ENCODE measurements at regions not wholly inside any gene's neighbourhood (a gene's known extent, or its start where the extent isn't known, plus 50 kb on each side); places are given as distances from the start of the nearest gene placed in this dataset.

DNA sequence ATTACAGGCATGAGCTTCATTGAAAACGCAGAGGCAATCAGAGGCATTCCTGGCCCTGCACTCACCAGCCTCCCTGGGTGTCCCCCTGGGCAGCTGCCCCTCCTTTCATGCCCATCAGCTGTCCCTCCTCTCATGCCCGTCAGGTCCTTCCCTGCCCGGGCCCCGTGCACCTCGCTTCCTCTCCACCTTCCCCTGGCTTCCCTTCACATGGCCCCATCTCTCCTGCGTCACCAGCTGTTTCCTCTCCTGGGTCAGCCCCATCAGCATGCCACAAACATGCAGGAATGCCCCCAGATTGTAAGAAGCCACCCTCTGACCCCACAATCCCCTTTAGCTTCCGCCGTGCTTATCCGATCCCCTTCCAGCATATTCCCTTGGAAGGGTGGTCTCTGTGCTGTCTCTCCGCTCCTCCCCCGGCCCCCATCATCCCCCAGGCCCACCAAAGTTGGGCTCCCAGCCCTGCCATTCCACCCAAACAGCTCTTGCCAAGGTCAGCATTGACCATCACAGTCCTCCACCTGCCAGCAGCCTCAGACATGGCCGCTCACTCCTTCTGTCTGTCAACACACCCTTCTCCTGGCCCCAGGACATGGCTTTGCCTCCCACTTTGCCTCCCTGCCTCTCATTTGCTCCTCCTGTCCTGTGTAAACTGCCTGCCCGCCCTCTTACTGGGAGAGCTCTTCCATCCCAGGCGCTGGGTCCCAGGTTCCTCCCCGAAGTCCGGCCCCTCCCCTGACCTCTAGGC lies 98.6 kb upstream of the IER5L start:
- TF ChIP-seq EZH2 (IDR thresholded peaks at IDR 0.05; ENCODE audit: borderline replicate concordance, low read depth, low read length, poor library complexity, severe bottlenecking) = no peak
- TF ChIP-seq, protein P1, sequence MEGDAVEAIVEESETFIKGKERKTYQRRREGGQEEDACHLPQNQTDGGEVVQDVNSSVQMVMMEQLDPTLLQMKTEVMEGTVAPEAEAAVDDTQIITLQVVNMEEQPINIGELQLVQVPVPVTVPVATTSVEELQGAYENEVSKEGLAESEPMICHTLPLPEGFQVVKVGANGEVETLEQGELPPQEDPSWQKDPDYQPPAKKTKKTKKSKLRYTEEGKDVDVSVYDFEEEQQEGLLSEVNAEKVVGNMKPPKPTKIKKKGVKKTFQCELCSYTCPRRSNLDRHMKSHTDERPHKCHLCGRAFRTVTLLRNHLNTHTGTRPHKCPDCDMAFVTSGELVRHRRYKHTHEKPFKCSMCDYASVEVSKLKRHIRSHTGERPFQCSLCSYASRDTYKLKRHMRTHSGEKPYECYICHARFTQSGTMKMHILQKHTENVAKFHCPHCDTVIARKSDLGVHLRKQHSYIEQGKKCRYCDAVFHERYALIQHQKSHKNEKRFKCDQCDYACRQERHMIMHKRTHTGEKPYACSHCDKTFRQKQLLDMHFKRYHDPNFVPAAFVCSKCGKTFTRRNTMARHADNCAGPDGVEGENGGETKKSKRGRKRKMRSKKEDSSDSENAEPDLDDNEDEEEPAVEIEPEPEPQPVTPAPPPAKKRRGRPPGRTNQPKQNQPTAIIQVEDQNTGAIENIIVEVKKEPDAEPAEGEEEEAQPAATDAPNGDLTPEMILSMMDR (conservative IDR thresholded peaks at IDR 0.05; ENCODE audit: low read depth, low read length) = no peak
- no peaks in the 10 kb centered on the region for H3K9me3 ChIP-seq (ENCODE audit: low read depth, low read length, poor library complexity, severe bottlenecking)
- H3K4me3 ChIP-seq (ENCODE audit: low read depth, low read length, poor library complexity, severe bottlenecking) = no peak overlapping the region
- ChIA-PET CTCF (interaction anchor here (0.7 kb wide), 1 partner anchor 102 kb away, joined by 4 read pairs; no protein-coding TSS in a partner anchor), POLR2A (ENCODE audit: low non-redundant PET) (no interaction called here)
- no peaks in the 10 kb centered on the region for H3K4me1 ChIP-seq (ENCODE audit: insufficient read depth, low read length, poor library complexity, severe bottlenecking)
- no TSS peak for BruUV-seq (replicated peaks)
- no peaks in the 10 kb centered on the region for H3K36me3 ChIP-seq (ENCODE audit: insufficient read depth, low read length, poor library complexity, severe bottlenecking)
- DNase-seq (ENCODE audit: low spot score) = no peak
- H3K27me3 ChIP-seq (replicated peaks; ENCODE audit: insufficient read depth, low read depth, low read length, poor library complexity) = no peaks in the 10 kb centered on the region
- no peak overlapping the region for H3K27ac ChIP-seq (ENCODE audit: low read depth, low read length, poor library complexity, severe bottlenecking)
- intact Hi-C loops (cut with micrococcal nuclease; ENCODE audit: unreplicated experiment) = no loop called here

DNA sequence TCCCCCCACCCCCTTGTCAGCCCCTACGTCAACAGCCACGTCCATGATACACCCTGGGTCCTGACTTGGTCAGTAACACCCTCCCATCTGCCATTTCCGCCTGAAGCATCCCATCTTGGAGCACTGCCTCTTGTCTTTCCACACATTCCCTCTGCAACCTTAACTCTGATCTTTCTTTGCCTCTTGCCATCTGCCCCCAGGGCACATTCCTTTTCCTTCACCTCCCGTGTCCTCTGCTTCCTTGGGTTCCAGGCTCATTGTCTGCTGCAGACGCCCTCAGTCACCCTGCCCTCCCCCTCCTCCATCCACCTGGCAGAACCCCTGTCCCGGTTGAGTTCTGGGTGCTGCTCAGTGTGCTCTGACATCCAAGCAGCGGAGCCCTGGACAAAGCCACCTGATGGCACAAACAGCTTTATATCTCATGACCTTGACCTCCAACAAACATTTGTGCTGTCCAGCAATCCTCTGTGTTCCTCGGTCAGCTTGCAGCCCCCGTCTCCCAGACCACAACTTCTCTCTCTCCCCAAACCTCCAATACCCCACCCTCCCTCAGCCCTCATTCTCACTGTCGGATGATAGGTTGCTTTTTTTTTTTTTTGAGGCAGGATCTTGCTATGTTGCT lies 97.7 kb upstream of the IER5L start:
- POLR2A ChIA-PET (ENCODE audit: low non-redundant PET) = interaction anchor here (0.6 kb wide), 1 partner anchor 40 kb away, joined by 9 read pairs; no protein-coding TSS in a partner anchor
- no peak for DNase-seq (ENCODE audit: low spot score)
- Histone ChIP-seq H3K4me1 (ENCODE audit: insufficient read depth, low read length, poor library complexity, severe bottlenecking) (no peaks in the 10 kb centered on the region), H3K27ac (ENCODE audit: low read depth, low read length, poor library complexity, severe bottlenecking) (no peak overlapping the region), H3K36me3 (ENCODE audit: insufficient read depth, low read length, poor library complexity, severe bottlenecking) (no peaks in the 10 kb centered on the region), H3K4me3 (ENCODE audit: low read depth, low read length, poor library complexity, severe bottlenecking) (no peak overlapping the region), H3K9me3 (ENCODE audit: low read depth, low read length, poor library complexity, severe bottlenecking) (no peaks in the 10 kb centered on the region), H3K27me3 (replicated peaks; ENCODE audit: insufficient read depth, low read depth, low read length, poor library complexity) (no peaks in the 10 kb centered on the region)
- intact Hi-C loops (cut with micrococcal nuclease; ENCODE audit: unreplicated experiment) = no loop called here
- CTCF ChIA-PET = interaction anchor here (0.7 kb wide), 1 partner anchor 102 kb away, joined by 4 read pairs; no protein-coding TSS in a partner anchor
- BruUV-seq (replicated peaks) = no TSS peak
- TF ChIP-seq EZH2 (IDR thresholded peaks at IDR 0.05; ENCODE audit: borderline replicate concordance, low read depth, low read length, poor library complexity, severe bottlenecking) = no peak
- TF ChIP-seq, protein P1 (conservative IDR thresholded peaks at IDR 0.05; ENCODE audit: low read depth, low read length) = no peak

DNA sequence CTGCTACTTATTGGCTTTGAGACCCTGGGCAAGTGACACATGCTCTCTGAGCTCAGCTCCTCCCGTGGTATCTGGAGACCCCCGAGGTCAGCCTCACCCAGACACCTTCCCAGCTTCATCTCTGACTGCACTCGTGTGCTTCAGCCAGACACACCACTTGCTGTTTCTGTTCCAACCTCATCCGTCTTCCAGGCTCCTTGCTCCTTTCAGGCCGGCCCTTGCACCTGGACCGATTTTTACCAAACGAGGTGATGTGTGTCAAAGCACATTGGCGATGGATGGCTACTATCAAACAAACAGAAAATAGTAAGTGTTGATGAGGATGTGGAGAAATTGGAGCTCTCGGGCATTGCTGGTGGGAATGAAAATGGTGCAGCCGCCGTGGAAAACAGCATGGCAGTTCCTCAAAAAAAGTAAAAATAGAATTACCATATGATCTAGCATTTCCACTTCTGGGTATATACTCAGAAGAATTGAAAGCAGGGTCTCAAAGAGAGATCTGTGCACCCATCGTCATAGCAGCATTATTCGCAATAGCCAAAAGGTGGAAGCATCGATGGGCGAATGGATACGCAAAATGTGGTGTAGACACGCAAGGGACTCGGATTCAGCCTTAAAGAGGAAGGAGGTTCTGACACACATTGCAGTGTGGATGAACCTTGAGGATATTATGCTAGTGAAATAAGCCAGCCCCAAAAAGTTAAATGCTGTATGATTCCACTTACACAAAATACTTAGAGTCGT lies 96.1 kb upstream of the IER5L start:
- intact Hi-C loops (cut with micrococcal nuclease; ENCODE audit: unreplicated experiment) = no loop called here
- no peak overlapping the region for H3K4me3 ChIP-seq (ENCODE audit: low read depth, low read length, poor library complexity, severe bottlenecking)
- no peaks in the 10 kb centered on the region for H3K36me3 ChIP-seq (ENCODE audit: insufficient read depth, low read length, poor library complexity, severe bottlenecking)
- ChIA-PET POLR2A (ENCODE audit: low non-redundant PET) (no interaction called here), CTCF (no interaction called here)
- no peak overlapping the region for H3K27ac ChIP-seq (ENCODE audit: low read depth, low read length, poor library complexity, severe bottlenecking)
- DNase-seq (ENCODE audit: low spot score) = no peak
- no peaks in the 10 kb centered on the region for H3K27me3 ChIP-seq (replicated peaks; ENCODE audit: insufficient read depth, low read depth, low read length, poor library complexity)
- no peaks in the 10 kb centered on the region for H3K4me1 ChIP-seq (ENCODE audit: insufficient read depth, low read length, poor library complexity, severe bottlenecking)
- no TSS peak for BruUV-seq (replicated peaks)
- no peaks in the 10 kb centered on the region for H3K9me3 ChIP-seq (ENCODE audit: low read depth, low read length, poor library complexity, severe bottlenecking)
- TF ChIP-seq EZH2 (IDR thresholded peaks at IDR 0.05; ENCODE audit: borderline replicate concordance, low read depth, low read length, poor library complexity, severe bottlenecking) = no peak
- TF ChIP-seq, protein P1 (conservative IDR thresholded peaks at IDR 0.05; ENCODE audit: low read depth, low read length) = no peak
